SK-N-SH treated with all-trans-retinoic acid at 6 μM for 48 hours (cell line): ENCODE measurements at regions not wholly inside any gene's neighbourhood (a gene's known extent, or its start where the extent isn't known, plus 50 kb on each side); places are given as distances from the start of the nearest gene placed in this dataset.
"Not testable (repeated sequence)": the region's sequence is repeated elsewhere in the genome, so short reads cannot be mapped to it uniquely, and the experiment has no call there.

Source experiments
- SNAI2 ChIP-seq: fragments of 250-450 bp; sonication (Bioruptor Pico); IDR thresholded peaks from 2 replicates; pipeline ENCODE4 v1.5.0; 2020; ENCODE audit warnings: mild to moderate bottlenecking, moderate library complexity
- TCF4 ChIP-seq: fragments of 250-450 bp; sonication (Bioruptor Pico); IDR thresholded peaks from 2 replicates; pipeline ENCODE4 v1.8.0; 2021; ENCODE audit warnings: mild to moderate bottlenecking, moderate library complexity, borderline replicate concordance
- TOX ChIP-seq: fragments of 250-450 bp; sonication (Bioruptor Pico); IDR thresholded peaks from 2 replicates; pipeline ENCODE4 v1.8.0; 2021; ENCODE audit warnings: mild to moderate bottlenecking, moderate library complexity, borderline replicate concordance

- not testable (repeated sequence) for TF ChIP-seq TOX, TCF4, SNAI2 (CRISPR knock-in tag)
Measured at GRCh38 chr2:158866082-158866481, 71.0 kb downstream of the DAPL1 start.
